HEK293 (cell line): ENCODE measurements at regions not wholly inside any gene's neighbourhood (a gene's known extent, or its start where the extent isn't known, plus 50 kb on each side); places are given as distances from the start of the nearest gene placed in this dataset.

ENCODE experiments used
- KLF1 ChIP-seq: fragments of 450-650 bp; formaldehyde crosslinking; IDR thresholded peaks from 2 replicates; pipeline ENCODE4 v1.5.1; 2016; ENCODE audit warnings: missing biosample characterization, missing genetic modification characterization
- SETDB1 ChIP-seq: IDR thresholded peaks from one replicate; pipeline ENCODE4 v1.6.1; 2017; ENCODE audit warnings: mild to moderate bottlenecking, low read length, moderate library complexity, mixed read lengths; ENCODE audit not compliant: insufficient read length
- YY1 ChIP-seq: fragments of 450-650 bp; formaldehyde crosslinking; IDR thresholded peaks from 2 replicates; pipeline ENCODE4 v1.5.1; 2018; ENCODE audit warnings: missing biosample characterization, missing genetic modification characterization
- ZBTB21 ChIP-seq: fragments of 450-650 bp; formaldehyde crosslinking; IDR thresholded peaks from 2 replicates; pipeline ENCODE4 v1.5.1; 2017; ENCODE audit warnings: missing biosample characterization, missing genetic modification characterization
- ZNF184 ChIP-seq: fragments of 450-650 bp; IDR thresholded peaks from 2 replicates; pipeline ENCODE4 v1.5.1; 2018; ENCODE audit warnings: missing biosample characterization, mild to moderate bottlenecking, missing genetic modification characterization
- ZNF416 ChIP-seq: fragments of 450-650 bp; formaldehyde crosslinking; IDR thresholded peaks from 2 replicates; pipeline ENCODE4 v1.5.1; 2016; ENCODE audit warnings: missing biosample characterization, missing genetic modification characterization
- ZNF48 ChIP-seq: fragments of 450-650 bp; formaldehyde crosslinking; IDR thresholded peaks from 2 replicates; pipeline ENCODE4 v1.5.1; 2016; ENCODE audit warnings: missing biosample characterization, missing genetic modification characterization
- ZNF629 ChIP-seq: fragments of 450-650 bp; formaldehyde crosslinking; IDR thresholded peaks from 2 replicates; pipeline ENCODE4 v1.5.1; 2017; ENCODE audit warnings: missing biosample characterization, missing genetic modification characterization
- ZNF768 ChIP-seq: fragments of 450-650 bp; formaldehyde crosslinking; IDR thresholded peaks from 2 replicates; pipeline ENCODE4 v1.5.1; 2018; ENCODE audit warnings: missing biosample characterization, mild to moderate bottlenecking, missing genetic modification characterization
- TF ChIP-seq, protein P1 (sequence below): IDR thresholded peaks from 2 replicates; pipeline ENCODE4 v1.6.1; 2011; ENCODE audit warnings: mild to moderate bottlenecking, low read depth, low read length, borderline replicate concordance
- TF ChIP-seq, protein P2 (sequence below): fragments of 450-650 bp; formaldehyde crosslinking; IDR thresholded peaks from 2 replicates; pipeline ENCODE4 v1.5.1; 2016; ENCODE audit warnings: missing biosample characterization, missing genetic modification characterization
- TF ChIP-seq, protein P3 (sequence below): sonication (generic); formaldehyde crosslinking; IDR thresholded peaks from 2 replicates; pipeline ENCODE4 v1.8.1; 2022; ENCODE audit warnings: mild to moderate bottlenecking, moderate library complexity, missing genetic modification reagents
- TF ChIP-seq, protein P4 (sequence below): fragments of 450-650 bp; formaldehyde crosslinking; IDR thresholded peaks from 2 replicates; pipeline ENCODE4 v1.5.1; 2016; ENCODE audit warnings: missing biosample characterization, missing genetic modification characterization

DNA sequence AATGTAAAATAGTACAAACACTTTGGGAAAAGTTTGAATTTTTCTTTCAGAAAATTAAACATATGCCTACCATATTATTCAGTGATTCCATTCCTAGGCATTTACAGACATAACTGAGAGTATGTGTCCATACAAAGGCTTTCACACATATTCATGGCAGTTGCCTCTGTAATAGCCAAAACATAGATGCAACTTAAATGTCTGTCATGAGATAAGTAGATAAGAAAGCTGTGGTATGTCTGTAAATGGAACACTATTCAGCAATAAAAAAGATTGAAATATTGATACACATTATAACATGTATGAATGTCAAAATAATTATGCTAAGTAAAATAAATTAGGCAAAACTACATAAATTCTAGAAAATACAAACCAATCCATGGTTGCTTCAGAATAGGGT is 964.5 kb upstream of the MBL2 start:
- TF ChIP-seq, protein P1, sequence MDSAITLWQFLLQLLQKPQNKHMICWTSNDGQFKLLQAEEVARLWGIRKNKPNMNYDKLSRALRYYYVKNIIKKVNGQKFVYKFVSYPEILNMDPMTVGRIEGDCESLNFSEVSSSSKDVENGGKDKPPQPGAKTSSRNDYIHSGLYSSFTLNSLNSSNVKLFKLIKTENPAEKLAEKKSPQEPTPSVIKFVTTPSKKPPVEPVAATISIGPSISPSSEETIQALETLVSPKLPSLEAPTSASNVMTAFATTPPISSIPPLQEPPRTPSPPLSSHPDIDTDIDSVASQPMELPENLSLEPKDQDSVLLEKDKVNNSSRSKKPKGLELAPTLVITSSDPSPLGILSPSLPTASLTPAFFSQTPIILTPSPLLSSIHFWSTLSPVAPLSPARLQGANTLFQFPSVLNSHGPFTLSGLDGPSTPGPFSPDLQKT = no peak
- TF ChIP-seq, protein P2, sequence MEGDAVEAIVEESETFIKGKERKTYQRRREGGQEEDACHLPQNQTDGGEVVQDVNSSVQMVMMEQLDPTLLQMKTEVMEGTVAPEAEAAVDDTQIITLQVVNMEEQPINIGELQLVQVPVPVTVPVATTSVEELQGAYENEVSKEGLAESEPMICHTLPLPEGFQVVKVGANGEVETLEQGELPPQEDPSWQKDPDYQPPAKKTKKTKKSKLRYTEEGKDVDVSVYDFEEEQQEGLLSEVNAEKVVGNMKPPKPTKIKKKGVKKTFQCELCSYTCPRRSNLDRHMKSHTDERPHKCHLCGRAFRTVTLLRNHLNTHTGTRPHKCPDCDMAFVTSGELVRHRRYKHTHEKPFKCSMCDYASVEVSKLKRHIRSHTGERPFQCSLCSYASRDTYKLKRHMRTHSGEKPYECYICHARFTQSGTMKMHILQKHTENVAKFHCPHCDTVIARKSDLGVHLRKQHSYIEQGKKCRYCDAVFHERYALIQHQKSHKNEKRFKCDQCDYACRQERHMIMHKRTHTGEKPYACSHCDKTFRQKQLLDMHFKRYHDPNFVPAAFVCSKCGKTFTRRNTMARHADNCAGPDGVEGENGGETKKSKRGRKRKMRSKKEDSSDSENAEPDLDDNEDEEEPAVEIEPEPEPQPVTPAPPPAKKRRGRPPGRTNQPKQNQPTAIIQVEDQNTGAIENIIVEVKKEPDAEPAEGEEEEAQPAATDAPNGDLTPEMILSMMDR (tag by site-specific recombination) = no peak
- TF ChIP-seq ZNF416 (tag by site-specific recombination) = no peak
- TF ChIP-seq, protein P3, sequence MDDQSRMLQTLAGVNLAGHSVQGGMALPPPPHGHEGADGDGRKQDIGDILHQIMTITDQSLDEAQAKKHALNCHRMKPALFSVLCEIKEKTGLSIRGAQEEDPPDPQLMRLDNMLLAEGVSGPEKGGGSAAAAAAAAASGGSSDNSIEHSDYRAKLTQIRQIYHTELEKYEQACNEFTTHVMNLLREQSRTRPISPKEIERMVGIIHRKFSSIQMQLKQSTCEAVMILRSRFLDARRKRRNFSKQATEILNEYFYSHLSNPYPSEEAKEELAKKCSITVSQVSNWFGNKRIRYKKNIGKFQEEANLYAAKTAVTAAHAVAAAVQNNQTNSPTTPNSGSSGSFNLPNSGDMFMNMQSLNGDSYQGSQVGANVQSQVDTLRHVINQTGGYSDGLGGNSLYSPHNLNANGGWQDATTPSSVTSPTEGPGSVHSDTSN (CRISPR knock-in tag) = no peak
- TF ChIP-seq, protein P4, sequence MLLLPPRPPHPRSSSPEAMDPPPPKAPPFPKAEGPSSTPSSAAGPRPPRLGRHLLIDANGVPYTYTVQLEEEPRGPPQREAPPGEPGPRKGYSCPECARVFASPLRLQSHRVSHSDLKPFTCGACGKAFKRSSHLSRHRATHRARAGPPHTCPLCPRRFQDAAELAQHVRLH (tag by site-specific recombination) = no peak
- TF ChIP-seq ZNF629 (tag by site-specific recombination) = no peak
- TF ChIP-seq KLF1 (tag by site-specific recombination) = no peak
- no peak for TF ChIP-seq YY1 (tag by site-specific recombination)
- no peak for TF ChIP-seq ZNF184 (tag by site-specific recombination)
- TF ChIP-seq SETDB1 = no peak
- no peak for TF ChIP-seq ZBTB21
- TF ChIP-seq ZNF48 (tag by site-specific recombination) = no peak
- TF ChIP-seq ZNF768 = no peak
